ENCODE measurements at regions not wholly inside any gene's neighbourhood (a gene's known extent, or its start where the extent isn't known, plus 50 kb on each side); places are given as distances from the start of the nearest gene placed in this dataset.
"Not testable (repeated sequence)": the region's sequence is repeated elsewhere in the genome, so short reads cannot be mapped to it uniquely, and the experiment has no call there.

- DNase-seq, result not testable (repeated sequence)
Observed at GRCh38 chr1:83457735-83458248, 541.1 kb downstream of the TTLL7 start.

- DNase-seq, result not testable (repeated sequence)
Observed at GRCh38 chr1:83457281-83457680, 541.7 kb downstream of the TTLL7 start.

GRCh38 chr1:83455753-83456152 lies 543.2 kb downstream of the TTLL7 start:
- not testable (repeated sequence) for DNase-seq

- DNase-seq, result not testable (repeated sequence)
Observed at GRCh38 chr1:83445873-83446272, 553.1 kb downstream of the TTLL7 start.

- DNase-seq, result not testable (repeated sequence)
Observed at GRCh38 chr1:83442412-83442811, 556.5 kb downstream of the TTLL7 start.

GRCh38 chr1:83440586-83440985 lies 558.3 kb downstream of the TTLL7 start:
- not testable (repeated sequence) for DNase-seq

GRCh38 chr1:83440021-83440420 lies 558.9 kb downstream of the TTLL7 start:
- DNase-seq, result not testable (repeated sequence)

GRCh38 chr1:83438316-83438715 lies 560.6 kb downstream of the TTLL7 start:
- DNase-seq, result not testable (repeated sequence)

- not testable (repeated sequence) for DNase-seq
Observed at GRCh38 chr1:83435336-83435735, 563.6 kb downstream of the TTLL7 start.

GRCh38 chr1:83427566-83427965 lies 571.4 kb downstream of the TTLL7 start:
- not testable (repeated sequence) for DNase-seq

GRCh38 chr1:83423382-83423781 lies 575.5 kb downstream of the TTLL7 start:
- not testable (repeated sequence) for DNase-seq

GRCh38 chr1:83418558-83418957 lies 580.4 kb downstream of the TTLL7 start:
- DNase-seq, result no peak

GRCh38 chr1:83413839-83414107 lies 585.2 kb downstream of the TTLL7 start:
- not testable (repeated sequence) for DNase-seq

- DNase-seq, result not testable (repeated sequence)
Observed at GRCh38 chr1:83410746-83411413, 588.1 kb downstream of the TTLL7 start.

- DNase-seq, result not testable (repeated sequence)
Observed at GRCh38 chr1:83406693-83407371, 592.1 kb downstream of the TTLL7 start.

- not testable (repeated sequence) for DNase-seq
Observed at GRCh38 chr1:83405789-83406188, 593.1 kb downstream of the TTLL7 start.

GRCh38 chr1:83403500-83403899 lies 595.4 kb downstream of the TTLL7 start:
- not testable (repeated sequence) for DNase-seq

- DNase-seq, result not testable (repeated sequence)
Observed at GRCh38 chr1:83401146-83401545, 597.8 kb downstream of the TTLL7 start.

- not testable (repeated sequence) for DNase-seq
Observed at GRCh38 chr1:83400173-83400572, 598.8 kb downstream of the TTLL7 start.

- not testable (repeated sequence) for DNase-seq
Observed at GRCh38 chr1:83398125-83398524, 600.8 kb downstream of the TTLL7 start.

GRCh38 chr1:83395130-83395529 lies 603.8 kb downstream of the TTLL7 start:
- DNase-seq, result not testable (repeated sequence)

- DNase-seq, result not testable (repeated sequence)
Observed at GRCh38 chr1:83386946-83387345, 612.0 kb downstream of the TTLL7 start.

- not testable (repeated sequence) for DNase-seq
Observed at GRCh38 chr1:83383107-83383506, 615.8 kb downstream of the TTLL7 start.

- not testable (repeated sequence) for DNase-seq
Observed at GRCh38 chr1:83373018-83373417, 625.9 kb downstream of the TTLL7 start.
